Loucy (cell line): ENCODE measurements at regions not wholly inside any gene's neighbourhood (a gene's known extent, or its start where the extent isn't known, plus 50 kb on each side); places are given as distances from the start of the nearest gene placed in this dataset.

Experiments used
- H2AFZ ChIP-seq: fragments of 200-600 bp; sonication (generic); 2 replicates; pipeline ENCODE4 v1.6.0; 2016; ENCODE audit warnings: antibody characterized with exemption, mild to moderate bottlenecking, low read length, moderate library complexity
- H3F3A ChIP-seq: fragments of 200-600 bp; 2 replicates; pipeline ENCODE4 v1.6.0; 2016; ENCODE audit warnings: antibody characterized with exemption, low read depth, mild to moderate bottlenecking
- H3K27me3 ChIP-seq: fragments of 200-600 bp; sonication (generic); 2 replicates; pipeline ENCODE4 v1.6.1; 2014; ENCODE audit warnings: low read length, mild to moderate bottlenecking; ENCODE audit not compliant: insufficient read depth, poor library complexity, severe bottlenecking
- H3K36me3 ChIP-seq: fragments of 200-600 bp; sonication (generic); 2 replicates; pipeline ENCODE4 v1.6.1; 2016; ENCODE audit warnings: low read length; ENCODE audit not compliant: insufficient read depth
- H3K4me1 ChIP-seq: fragments of 200-600 bp; sonication (generic); 2 replicates; pipeline ENCODE4 v1.5.1; 2014; ENCODE audit warnings: low read length, mild to moderate bottlenecking; ENCODE audit not compliant: insufficient read depth, poor library complexity, severe bottlenecking
- H3K4me2 ChIP-seq: fragments of 200-600 bp; sonication (generic); 2 replicates; pipeline ENCODE4 v1.6.0; 2014; ENCODE audit warnings: antibody characterized with exemption, low read length, low read depth, mild to moderate bottlenecking; ENCODE audit not compliant: poor library complexity, severe bottlenecking
- H3K4me3 ChIP-seq: fragments of 200-600 bp; sonication (generic); 2 replicates; pipeline ENCODE4 v1.5.1; 2014; ENCODE audit warnings: low read length, mild to moderate bottlenecking, mixed read lengths; ENCODE audit not compliant: poor library complexity, severe bottlenecking
- H3K79me2 ChIP-seq: fragments of 200-600 bp; sonication (generic); 2 replicates; pipeline ENCODE4 v1.6.1; 2014; ENCODE audit warnings: low read length; ENCODE audit not compliant: insufficient read depth
- H3K9ac ChIP-seq: fragments of 200-600 bp; sonication (generic); 2 replicates; pipeline ENCODE4 v1.6.0; 2014; ENCODE audit warnings: mild to moderate bottlenecking, low read depth, low read length, moderate library complexity; ENCODE audit not compliant: poor library complexity, severe bottlenecking
- H3K9me2 ChIP-seq: fragments of 200-600 bp; sonication (generic); replicated peaks from 2 replicates; pipeline ENCODE4 v1.6.1; 2016; ENCODE audit warnings: low read depth, low read length, mixed read lengths
- H3K9me3 ChIP-seq: fragments of 200-600 bp; sonication (generic); 2 replicates; pipeline ENCODE4 v1.6.1; 2014; ENCODE audit warnings: mild to moderate bottlenecking, antibody characterized with exemption, low read length, low read depth; ENCODE audit not compliant: insufficient read depth
- H4K20me1 ChIP-seq: fragments of 200-600 bp; sonication (generic); 2 replicates; pipeline ENCODE4 v1.6.0; 2014; ENCODE audit warnings: antibody characterized with exemption, low read length, mild to moderate bottlenecking; ENCODE audit not compliant: insufficient read depth, poor library complexity, severe bottlenecking
- EZH2phosphoT487 ChIP-seq: fragments of 200-600 bp; IDR thresholded peaks from 2 replicates; pipeline ENCODE4 v1.6.1; 2018; ENCODE audit warnings: antibody characterized with exemption, mild to moderate bottlenecking, moderate library complexity, borderline replicate concordance
- TF ChIP-seq, protein P1 (sequence below): fragments of 200-600 bp; sonication (generic); conservative IDR thresholded peaks from 2 replicates; pipeline ENCODE4 v1.5.1; 2014; ENCODE audit warnings: mild to moderate bottlenecking, antibody characterized with exemption, low read length

DNA sequence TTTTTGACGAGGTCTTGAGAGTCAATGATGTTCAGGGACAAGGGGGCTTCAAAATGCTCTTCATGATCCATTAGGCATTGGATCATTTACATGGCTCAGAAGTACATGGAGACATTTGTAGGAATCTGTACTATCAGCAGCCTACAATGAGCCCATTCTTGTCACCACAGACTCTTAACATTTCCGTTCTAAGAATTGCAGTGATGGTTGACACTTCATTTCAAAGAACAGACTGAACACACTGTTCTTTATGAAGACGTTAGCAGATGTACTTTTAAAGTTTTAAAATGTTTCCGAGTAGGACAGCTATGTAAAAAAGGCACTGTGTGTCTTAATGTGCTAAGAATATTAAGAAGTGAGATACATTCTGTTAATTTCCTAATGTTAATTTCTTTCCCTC is 97.3 kb upstream of the GOT2 start:
- Histone ChIP-seq H3K9me2 (no peaks in the 10 kb centered on the region), H3K4me1 (no peaks in the 10 kb centered on the region), H3K9me3 (no peaks in the 10 kb centered on the region), H3K4me3 (no peak overlapping the region), H2AFZ (no peak overlapping the region), H3F3A (no peaks in the 10 kb centered on the region), H4K20me1 (no peaks in the 10 kb centered on the region), H3K79me2 (no peaks in the 10 kb centered on the region), H3K36me3 (no peaks in the 10 kb centered on the region), H3K4me2 (no peak overlapping the region), H3K9ac (no peak overlapping the region), H3K27me3 (no peaks in the 10 kb centered on the region)
- TF ChIP-seq EZH2phosphoT487 = no peak
- TF ChIP-seq, protein P1, sequence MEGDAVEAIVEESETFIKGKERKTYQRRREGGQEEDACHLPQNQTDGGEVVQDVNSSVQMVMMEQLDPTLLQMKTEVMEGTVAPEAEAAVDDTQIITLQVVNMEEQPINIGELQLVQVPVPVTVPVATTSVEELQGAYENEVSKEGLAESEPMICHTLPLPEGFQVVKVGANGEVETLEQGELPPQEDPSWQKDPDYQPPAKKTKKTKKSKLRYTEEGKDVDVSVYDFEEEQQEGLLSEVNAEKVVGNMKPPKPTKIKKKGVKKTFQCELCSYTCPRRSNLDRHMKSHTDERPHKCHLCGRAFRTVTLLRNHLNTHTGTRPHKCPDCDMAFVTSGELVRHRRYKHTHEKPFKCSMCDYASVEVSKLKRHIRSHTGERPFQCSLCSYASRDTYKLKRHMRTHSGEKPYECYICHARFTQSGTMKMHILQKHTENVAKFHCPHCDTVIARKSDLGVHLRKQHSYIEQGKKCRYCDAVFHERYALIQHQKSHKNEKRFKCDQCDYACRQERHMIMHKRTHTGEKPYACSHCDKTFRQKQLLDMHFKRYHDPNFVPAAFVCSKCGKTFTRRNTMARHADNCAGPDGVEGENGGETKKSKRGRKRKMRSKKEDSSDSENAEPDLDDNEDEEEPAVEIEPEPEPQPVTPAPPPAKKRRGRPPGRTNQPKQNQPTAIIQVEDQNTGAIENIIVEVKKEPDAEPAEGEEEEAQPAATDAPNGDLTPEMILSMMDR = no peak

DNA sequence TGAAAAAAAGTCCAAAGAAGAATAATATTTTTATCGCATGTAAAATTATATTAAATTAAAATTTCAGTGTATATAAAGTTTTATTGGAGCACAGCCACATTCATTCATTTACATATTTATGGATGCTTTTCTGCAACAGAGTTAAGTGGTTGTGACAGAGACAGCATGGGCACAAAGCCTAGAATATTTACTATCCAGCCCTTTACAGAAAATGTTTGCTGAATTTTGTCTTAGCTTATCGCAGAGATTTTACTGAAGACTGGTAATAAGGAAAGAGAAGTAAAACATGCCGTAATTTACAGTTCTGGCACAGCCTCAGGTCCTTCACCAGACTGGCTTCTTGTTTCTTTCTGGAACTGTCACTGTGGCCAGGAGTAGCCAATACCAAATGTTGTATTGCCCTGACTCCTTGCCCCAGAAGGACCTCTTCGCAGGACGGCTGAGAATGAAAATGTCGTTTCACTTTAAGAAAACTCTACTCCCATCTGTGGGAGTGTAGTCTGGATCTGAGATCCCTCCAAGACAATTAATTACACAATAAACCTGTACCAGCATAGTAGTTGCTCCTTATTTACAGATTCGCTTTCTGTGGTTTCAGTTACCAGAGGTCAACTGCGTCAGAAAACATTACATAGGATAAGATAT is 94.9 kb upstream of the GOT2 start:
- Histone ChIP-seq H3K9me3 (no peaks in the 10 kb centered on the region), H3K79me2 (no peaks in the 10 kb centered on the region), H3K4me3 (no peak overlapping the region), H3F3A (no peaks in the 10 kb centered on the region), H3K4me2 (no peak overlapping the region), H2AFZ (no peak overlapping the region), H3K4me1 (no peaks in the 10 kb centered on the region), H3K9ac (no peak overlapping the region), H4K20me1 (no peaks in the 10 kb centered on the region), H3K27me3 (no peaks in the 10 kb centered on the region), H3K9me2 (no peaks in the 10 kb centered on the region), H3K36me3 (no peaks in the 10 kb centered on the region)
- TF ChIP-seq EZH2phosphoT487 = no peak
- TF ChIP-seq, protein P1 = no peak

DNA sequence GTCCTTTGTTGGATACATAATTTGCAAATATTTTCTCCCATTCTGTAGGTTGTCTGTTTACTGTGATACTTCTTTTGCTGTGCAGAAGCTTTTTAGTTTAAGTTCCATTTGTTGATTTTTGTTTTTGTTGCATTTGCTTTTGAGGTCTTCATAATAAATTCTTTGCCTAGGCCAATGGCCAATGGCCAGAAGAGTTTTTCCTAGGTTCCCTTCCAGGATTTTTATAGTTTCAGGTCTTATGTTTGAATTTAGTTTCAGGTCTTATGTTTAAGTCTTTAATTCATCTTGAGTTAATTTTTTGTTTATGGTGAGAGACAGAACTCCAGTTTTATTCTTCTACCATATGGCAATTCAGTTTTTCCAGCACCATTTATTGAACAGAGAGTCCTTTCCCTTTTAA is 90.1 kb upstream of the GOT2 start:
- no peaks in the 10 kb centered on the region for H3K4me1 ChIP-seq
- no peak overlapping the region for H3K9ac ChIP-seq
- no peaks in the 10 kb centered on the region for H3K36me3 ChIP-seq
- no peak overlapping the region for H2AFZ ChIP-seq
- no peak for TF ChIP-seq EZH2phosphoT487
- TF ChIP-seq, protein P1 = no peak
- no peaks in the 10 kb centered on the region for H3K9me2 ChIP-seq
- H3K9me3 ChIP-seq = peaks cover 2% of the 10 kb centered on the region; the same call in 1 of the 2 replicates
- H3K27me3 ChIP-seq = no peaks in the 10 kb centered on the region
- H3K79me2 ChIP-seq = no peaks in the 10 kb centered on the region
- no peaks in the 10 kb centered on the region for H3F3A ChIP-seq
- H3K4me3 ChIP-seq = no peak overlapping the region
- H4K20me1 ChIP-seq = no peaks in the 10 kb centered on the region
- H3K4me2 ChIP-seq = no peak overlapping the region
